HUDEP-2 (cell line): ENCODE measurements at regions not wholly inside any gene's neighbourhood (a gene's known extent, or its start where the extent isn't known, plus 50 kb on each side); places are given as distances from the start of the nearest gene placed in this dataset.

Experiments used
- DNase-seq, 76 experiments: peaks; one replicate each; lab custom pipeline; 2025; ENCODE audit not compliant: unreplicated experiment in 76 of 76; lab: John Stamatoyannopoulos, UW

DNA sequence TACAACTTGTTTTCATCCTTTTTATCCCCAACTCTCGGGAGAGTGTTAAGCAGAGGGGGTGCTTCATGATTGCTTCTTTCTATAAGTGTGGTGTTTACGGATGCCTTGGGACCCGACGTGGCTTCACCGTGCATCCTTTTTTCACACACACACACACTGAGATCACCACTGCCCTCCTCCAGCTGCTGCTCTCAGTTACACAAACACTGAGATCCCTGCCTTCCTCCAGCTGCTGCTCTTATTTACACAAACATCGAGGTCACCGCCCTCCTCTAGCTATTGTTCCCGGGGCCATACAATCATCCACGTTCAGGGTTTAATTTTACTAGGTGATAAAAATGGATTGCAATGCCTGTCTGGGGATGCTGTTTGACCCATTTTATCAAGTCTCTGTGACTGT lies 155.4 kb upstream of the FAM9B start:
- no peak for DNase-seq

DNA sequence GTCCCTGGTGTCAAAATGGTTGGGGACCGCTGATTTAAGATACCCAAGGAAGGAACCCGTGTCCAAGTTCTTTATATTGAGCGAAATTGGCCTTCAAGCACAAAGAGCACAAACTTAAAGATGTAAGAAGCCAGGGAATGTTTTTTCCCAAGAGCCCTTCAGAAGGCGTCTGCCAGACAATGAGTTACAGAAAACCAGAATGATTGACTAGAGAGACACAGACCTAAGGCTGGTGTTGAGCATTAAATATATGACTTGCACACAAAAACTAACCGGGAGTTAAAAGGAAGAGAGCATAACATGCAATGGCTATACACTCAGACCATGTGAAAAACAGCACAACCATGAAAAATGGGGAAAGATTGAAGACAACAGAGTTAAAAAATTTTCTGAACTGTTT lies 157.5 kb upstream of the FAM9B start:
- no peak for DNase-seq

- no peak for DNase-seq
Measured at GRCh38 chrX:9195199-9195880, 161.4 kb upstream of the FAM9B start.

- DNase-seq: no peak
Measured at GRCh38 chrX:9196961-9197640, 163.2 kb upstream of the FAM9B start.

- DNase-seq: no peak
Measured at GRCh38 chrX:9204560-9204959, 170.6 kb upstream of the FAM9B start.

GRCh38 chrX:9205599-9206223 lies 171.8 kb upstream of the FAM9B start:
- DNase-seq: no peak

- DNase-seq: no peak
Measured at GRCh38 chrX:9207142-9207541, 173.2 kb upstream of the FAM9B start.

DNA sequence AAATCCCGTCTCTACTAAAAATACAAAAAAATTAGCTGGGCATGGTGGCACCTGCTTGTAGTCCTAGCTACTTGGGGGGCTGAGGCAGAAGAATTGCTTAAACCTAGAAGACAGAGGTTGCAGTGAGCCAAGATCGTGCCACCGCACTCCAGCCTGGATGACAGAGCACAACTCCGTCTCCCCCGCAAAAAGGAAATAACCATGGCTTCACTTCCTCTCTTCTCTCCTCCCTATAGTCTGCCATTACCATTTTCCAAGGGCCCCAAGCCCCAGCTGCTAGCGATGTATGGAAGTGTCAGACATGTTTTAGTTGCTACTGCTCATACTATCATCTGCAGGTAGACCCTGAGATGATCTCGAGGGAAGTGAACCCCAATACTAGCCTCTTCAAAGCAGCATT lies 177.3 kb upstream of the FAM9B start:
- DNase-seq: no peak

- DNase-seq: no peak
Measured at GRCh38 chrX:9221781-9222180, 187.9 kb upstream of the FAM9B start.

- no peak for DNase-seq
Measured at GRCh38 chrX:9222299-9222698, 188.4 kb upstream of the FAM9B start.

DNA sequence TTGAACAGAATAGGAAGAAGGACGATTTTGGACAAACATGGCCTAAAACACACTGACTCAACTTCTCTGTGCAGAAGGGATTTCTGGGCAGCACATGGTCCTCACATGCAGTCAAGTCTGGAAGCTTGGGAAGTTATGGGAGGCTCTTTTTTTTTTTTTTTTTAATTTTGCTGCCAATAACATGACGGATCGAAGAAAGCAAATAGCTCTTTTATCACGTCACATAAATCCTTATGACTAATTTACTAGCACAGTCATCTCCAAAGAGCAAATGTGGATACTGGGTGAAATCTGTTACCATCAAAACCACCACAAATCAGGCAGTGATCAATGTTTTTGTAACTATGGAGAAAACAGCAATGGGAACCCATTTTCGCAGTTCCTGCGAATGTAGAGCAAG lies 193.3 kb upstream of the FAM9B start:
- no peak for DNase-seq

- no peak for DNase-seq
Measured at GRCh38 chrX:9231491-9231890, 197.6 kb upstream of the FAM9B start.

- no peak for DNase-seq
Measured at GRCh38 chrX:9233141-9233540, 199.2 kb upstream of the FAM9B start.

DNA sequence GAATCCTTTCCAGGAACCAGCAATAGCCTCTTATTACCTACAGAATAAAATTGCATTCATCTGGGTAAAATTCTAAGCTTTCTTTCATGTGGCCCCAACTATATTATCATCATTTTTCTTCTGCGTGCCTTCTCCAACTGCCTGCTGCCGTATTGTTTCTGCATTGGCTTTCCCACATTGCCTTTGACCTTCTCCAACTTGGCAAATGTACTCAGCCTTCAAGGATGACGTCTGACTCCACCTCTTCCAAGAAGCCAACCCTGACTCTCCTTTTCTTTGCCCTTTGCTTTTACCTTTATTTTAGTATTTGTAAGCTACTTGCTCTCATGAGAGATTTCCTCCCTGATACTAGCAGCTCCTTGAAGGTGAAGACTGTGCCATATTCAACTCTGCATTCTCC lies 200.4 kb upstream of the FAM9B start:
- DNase-seq: no peak

DNA sequence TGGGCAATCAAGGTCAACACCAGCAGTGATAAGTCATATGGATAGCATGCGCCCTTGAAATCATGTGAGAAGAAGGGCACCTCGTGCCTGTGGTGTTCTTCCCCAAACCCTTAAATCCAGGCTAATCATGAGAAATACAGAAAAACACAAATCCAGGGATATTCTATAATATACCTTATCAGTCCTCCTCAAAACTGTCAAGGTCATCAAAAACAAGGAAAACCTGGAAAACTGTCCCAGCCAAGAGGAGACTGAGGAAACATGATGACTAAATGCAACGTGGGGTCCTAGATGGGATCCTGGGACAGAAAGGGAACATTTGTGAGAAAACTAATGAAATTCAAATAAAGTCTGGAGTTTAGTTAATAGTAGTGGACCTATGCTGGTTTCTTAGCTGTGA lies 201.8 kb upstream of the FAM9B start:
- no peak for DNase-seq

GRCh38 chrX:9240956-9241355 lies 207.0 kb upstream of the FAM9B start:
- no peak for DNase-seq

GRCh38 chrX:9241427-9241826 lies 207.5 kb upstream of the FAM9B start:
- no peak for DNase-seq

DNA sequence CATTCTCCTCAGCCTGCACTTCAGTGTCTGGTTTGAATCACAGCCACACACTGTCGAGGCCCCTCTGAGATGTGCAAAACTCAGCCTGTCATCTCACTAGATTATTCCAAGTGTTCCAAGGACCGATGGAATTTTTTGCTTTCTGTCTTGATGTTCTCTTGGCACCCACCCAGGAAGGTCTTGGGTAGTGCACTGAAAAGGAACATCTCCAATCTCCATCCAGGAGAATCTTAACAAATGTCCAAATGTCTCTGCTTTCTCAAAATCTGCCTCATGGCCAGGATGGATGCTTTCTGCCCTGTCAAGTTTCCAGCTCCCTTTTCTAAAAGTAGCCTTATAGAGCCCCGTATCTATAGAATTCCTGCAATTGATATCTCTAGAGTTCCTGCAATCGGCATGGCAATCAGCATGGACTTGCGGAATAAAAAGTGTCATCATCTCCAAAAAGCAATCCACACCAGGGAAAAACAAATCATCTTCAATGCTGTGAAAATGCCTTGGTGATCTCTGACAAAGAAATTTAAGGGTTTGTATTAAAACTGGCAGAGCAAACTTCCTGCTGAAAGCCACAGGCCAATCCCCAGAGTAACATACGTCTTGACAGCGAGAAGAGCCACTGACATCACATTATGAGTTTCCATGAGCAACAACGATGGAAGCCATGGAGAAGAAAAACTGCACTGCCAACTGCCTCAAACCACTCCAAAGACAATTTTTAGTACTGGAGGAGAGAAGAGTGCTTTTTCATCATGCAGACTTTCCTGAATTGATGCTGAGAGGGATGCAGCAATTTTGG lies 215.3 kb upstream of the FAM9B start:
- DNase-seq: no peak

DNA sequence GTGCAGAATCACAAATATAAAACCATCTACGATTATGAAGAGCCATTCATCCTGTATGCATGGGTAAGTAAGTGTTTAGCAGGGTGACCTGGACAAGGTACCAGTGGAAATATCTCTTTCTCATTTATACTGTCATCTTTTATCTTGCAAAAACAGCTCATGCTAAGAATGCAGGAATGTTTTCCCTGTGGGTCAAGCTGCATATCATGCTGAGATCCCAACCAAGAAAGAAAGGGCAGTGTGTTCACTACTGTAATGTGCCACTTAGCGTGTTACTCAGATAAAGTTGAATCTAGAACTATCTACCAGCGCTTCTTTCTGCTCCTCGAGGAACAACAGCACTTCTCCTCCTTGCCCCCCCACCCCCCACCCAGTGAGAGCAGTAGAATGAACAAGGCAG lies 212.7 kb upstream of the TBL1X start:
- no peak for DNase-seq

GRCh38 chrX:9253211-9253610 lies 211.6 kb upstream of the TBL1X start:
- no peak for DNase-seq

DNA sequence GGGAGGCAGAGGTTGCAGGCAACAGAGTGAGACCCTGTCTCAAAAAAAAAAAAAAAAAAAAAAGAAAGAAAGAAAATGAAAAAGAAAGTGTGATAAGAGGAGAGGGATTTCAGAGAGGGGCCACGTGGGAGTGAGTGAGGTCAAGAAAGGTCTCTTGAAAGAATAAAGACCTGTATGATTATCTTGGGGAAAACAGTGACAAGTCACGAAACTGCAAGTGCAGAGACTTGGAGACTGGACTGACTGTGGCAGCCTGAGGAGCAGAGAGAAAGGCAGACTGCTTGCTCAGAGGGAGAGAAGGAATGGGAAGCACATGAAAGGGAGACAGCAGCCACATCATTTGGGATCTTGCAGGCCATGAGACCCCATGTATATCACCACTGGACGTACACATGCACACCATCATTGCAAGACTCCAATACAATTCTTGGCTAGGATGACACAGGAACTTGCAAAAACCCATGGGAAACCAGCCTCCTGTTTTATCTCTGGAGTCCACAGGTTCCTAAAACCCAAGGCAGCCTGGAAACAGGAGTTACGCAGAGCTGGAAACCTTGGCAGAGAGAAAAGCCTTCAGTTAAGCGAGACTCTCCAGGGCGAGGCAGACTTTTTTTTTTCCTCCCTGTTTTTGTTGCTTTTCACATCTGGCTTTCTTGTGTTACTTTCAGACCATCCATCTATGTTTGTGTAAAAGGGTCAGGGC lies 207.0 kb upstream of the TBL1X start:
- no peak for DNase-seq
